Fibroblast of lung (primary cell): ENCODE measurements at regions not wholly inside any gene's neighbourhood (a gene's known extent, or its start where the extent isn't known, plus 50 kb on each side); places are given as distances from the start of the nearest gene placed in this dataset.
A peak's percentile ranks its signal among the peaks of the same experiment; 100 is the strongest.

Source experiments
- DNase-seq, 2 donors: peaks; one replicate each; pipeline versions ENCODE4 v3.0.0 to v3.0.0-alpha.2; 2010; ENCODE audit warnings: low read depth in 2 of 2
- H2AFZ ChIP-seq: 2 replicates; pipeline ENCODE4 v1.5.1; 2012; ENCODE audit warnings: low read length, control low read depth, inconsistent platforms
- H3K27ac ChIP-seq: 2 replicates; pipeline ENCODE4 v1.5.1; 2011; ENCODE audit warnings: low read length, control low read depth; ENCODE audit not compliant: insufficient read depth
- H3K27me3 ChIP-seq: 2 replicates; pipeline ENCODE4 v1.5.1; 2011; ENCODE audit warnings: mild to moderate bottlenecking, low read length; ENCODE audit not compliant: control insufficient read depth, insufficient read depth
- H3K36me3 ChIP-seq: 2 replicates; pipeline ENCODE4 v1.5.1; 2011; ENCODE audit warnings: low read length; ENCODE audit not compliant: control insufficient read depth, insufficient read depth
- H3K4me1 ChIP-seq: 2 replicates; pipeline ENCODE4 v1.5.1; 2011; ENCODE audit warnings: low read length; ENCODE audit not compliant: control insufficient read depth, insufficient read depth; ENCODE audit errors: extremely low read depth
- H3K4me2 ChIP-seq: 2 replicates; pipeline ENCODE4 v1.5.1; 2011; ENCODE audit warnings: low read length, control low read depth; ENCODE audit not compliant: insufficient read depth; ENCODE audit errors: extremely low read depth
- H3K4me3 ChIP-seq, 4 experiments: fragments of 200-600 bp in 1 of 4; sonication (generic) in 1 of 4; replicated peaks in 1 of 4; 2 replicates each; pipeline ENCODE4 v1.5.1; 2011 to 2016; ENCODE audit warnings: low read length in 4 of 4, low read depth in 3 of 4, mild to moderate bottlenecking in 3 of 4, control low read depth in 2 of 4, inconsistent platforms in 1 of 4, mixed read lengths in 1 of 4; ENCODE audit not compliant: insufficient read depth in 1 of 4; ENCODE audit errors: control extremely low read depth in 1 of 4
- H3K79me2 ChIP-seq: 2 replicates; pipeline ENCODE4 v1.5.1; 2012; ENCODE audit warnings: mild to moderate bottlenecking, low read length, inconsistent platforms; ENCODE audit not compliant: control insufficient read depth, insufficient read depth
- H3K9ac ChIP-seq: 2 replicates; pipeline ENCODE4 v1.5.1; 2011; ENCODE audit warnings: mild to moderate bottlenecking, low read length, control low read depth; ENCODE audit not compliant: insufficient read depth
- H3K9me3 ChIP-seq: 2 replicates; pipeline ENCODE4 v1.5.1; 2012; ENCODE audit warnings: low read depth, low read length; ENCODE audit not compliant: control insufficient read depth, insufficient read depth
- H4K20me1 ChIP-seq: 2 replicates; pipeline ENCODE4 v1.5.1; 2011; ENCODE audit warnings: low read length; ENCODE audit not compliant: control insufficient read depth, insufficient read depth; ENCODE audit errors: extremely low read depth
- EZH2 ChIP-seq: IDR thresholded peaks from 2 replicates; pipeline ENCODE4 v1.5.1; 2012; ENCODE audit warnings: low read length, control low read depth, mild to moderate bottlenecking; ENCODE audit errors: missing control alignments
- TF ChIP-seq, protein P1 (sequence below), 2 donors: IDR thresholded peaks in 1 of 2; conservative IDR thresholded peaks in 1 of 2; 1 replicate in 1 of 2; 2 replicates in 1 of 2; pipeline ENCODE4 v1.5.1; 2011 to 2012; ENCODE audit warnings: low read length in 2 of 2, control low read depth in 1 of 2, inconsistent platforms in 1 of 2, low read depth in 1 of 2, mild to moderate bottlenecking in 1 of 2

DNA sequence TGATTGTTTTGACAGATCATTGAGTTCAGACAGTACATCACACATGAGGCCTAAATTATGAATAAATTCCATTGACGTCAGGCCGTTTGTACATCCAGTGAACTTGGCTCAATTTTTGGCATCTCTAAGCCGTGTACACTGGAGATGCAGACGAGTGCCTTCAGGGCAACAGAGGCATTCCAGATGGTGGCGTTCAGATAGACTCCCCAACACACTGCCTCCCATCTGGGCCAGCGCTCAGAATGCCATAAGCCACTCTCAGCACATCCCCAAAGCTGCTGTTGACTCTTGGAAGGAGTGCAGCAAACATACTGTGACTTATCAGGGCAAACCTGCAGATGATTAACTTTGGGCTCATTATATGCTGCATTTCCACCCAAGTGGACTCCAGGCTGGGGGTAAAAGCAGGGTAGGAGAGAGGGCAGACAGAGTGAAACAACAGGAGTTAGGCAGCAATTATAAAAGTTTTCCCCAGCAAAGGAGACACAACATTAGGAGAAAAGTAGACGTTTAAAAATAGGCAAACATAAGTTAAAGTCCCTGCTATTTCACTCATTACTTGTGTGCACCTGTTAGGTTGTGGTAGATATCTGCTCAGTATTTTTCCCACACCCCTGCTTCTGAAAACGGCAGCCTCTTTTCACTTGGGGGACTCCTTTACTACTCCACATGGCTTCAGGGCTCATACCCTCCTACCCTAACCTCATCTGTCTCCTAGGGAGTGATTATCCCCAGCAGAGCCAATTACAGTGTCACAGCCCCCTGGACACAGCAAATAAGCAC lies 60.2 kb upstream of the PDE3B start:
- TF ChIP-seq, protein P1, sequence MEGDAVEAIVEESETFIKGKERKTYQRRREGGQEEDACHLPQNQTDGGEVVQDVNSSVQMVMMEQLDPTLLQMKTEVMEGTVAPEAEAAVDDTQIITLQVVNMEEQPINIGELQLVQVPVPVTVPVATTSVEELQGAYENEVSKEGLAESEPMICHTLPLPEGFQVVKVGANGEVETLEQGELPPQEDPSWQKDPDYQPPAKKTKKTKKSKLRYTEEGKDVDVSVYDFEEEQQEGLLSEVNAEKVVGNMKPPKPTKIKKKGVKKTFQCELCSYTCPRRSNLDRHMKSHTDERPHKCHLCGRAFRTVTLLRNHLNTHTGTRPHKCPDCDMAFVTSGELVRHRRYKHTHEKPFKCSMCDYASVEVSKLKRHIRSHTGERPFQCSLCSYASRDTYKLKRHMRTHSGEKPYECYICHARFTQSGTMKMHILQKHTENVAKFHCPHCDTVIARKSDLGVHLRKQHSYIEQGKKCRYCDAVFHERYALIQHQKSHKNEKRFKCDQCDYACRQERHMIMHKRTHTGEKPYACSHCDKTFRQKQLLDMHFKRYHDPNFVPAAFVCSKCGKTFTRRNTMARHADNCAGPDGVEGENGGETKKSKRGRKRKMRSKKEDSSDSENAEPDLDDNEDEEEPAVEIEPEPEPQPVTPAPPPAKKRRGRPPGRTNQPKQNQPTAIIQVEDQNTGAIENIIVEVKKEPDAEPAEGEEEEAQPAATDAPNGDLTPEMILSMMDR (conservative IDR thresholded peaks at IDR 0.05 in 1 of 2, IDR thresholded peaks at IDR 0.05 in 1 of 2; ENCODE audit: low read depth in 1 of 2, low read length in 2 of 2): no peak
- TF ChIP-seq EZH2: no peak
- H3K9me3 ChIP-seq: no peaks in the 10 kb centered on the region
- no peaks in the 10 kb centered on the region for H3K36me3 ChIP-seq
- no peak overlapping the region for H3K27ac ChIP-seq
- H3K27me3 ChIP-seq: no peaks in the 10 kb centered on the region
- peak in 1 of 2 donors; percentile 4 for DNase-seq
- H3K4me3 ChIP-seq: no peak overlapping the region
- no peaks in the 10 kb centered on the region for H3K79me2 ChIP-seq
- H3K4me1 ChIP-seq: no peaks in the 10 kb centered on the region
- no peak overlapping the region for H2AFZ ChIP-seq
- H3K4me2 ChIP-seq: no peak overlapping the region
- H4K20me1 ChIP-seq: no peaks in the 10 kb centered on the region
- H3K9ac ChIP-seq: no peak overlapping the region

DNA sequence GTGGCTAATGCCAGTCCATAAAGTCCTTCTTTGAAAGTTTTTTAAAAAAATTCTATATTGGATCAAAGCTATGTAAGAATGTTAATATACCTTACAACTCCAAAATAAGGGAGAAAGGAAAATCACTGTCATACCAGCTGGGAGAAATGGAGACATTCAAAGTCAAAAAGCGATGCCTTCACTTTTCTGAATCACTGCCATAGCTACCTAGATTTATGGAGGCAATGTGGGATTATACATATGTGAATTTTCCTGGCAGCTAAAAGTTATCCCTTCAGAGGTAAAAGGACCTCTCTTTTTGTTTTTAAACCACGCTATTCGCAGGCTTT lies 59.6 kb upstream of the PDE3B start:
- H4K20me1 ChIP-seq: no peaks in the 10 kb centered on the region
- H3K4me3 ChIP-seq: no peak overlapping the region
- H3K4me1 ChIP-seq: no peaks in the 10 kb centered on the region
- no peak for DNase-seq
- H3K4me2 ChIP-seq: no peak overlapping the region
- no peaks in the 10 kb centered on the region for H3K27me3 ChIP-seq
- H3K9ac ChIP-seq: no peak overlapping the region
- H3K9me3 ChIP-seq: no peaks in the 10 kb centered on the region
- H2AFZ ChIP-seq: no peak overlapping the region
- no peak for TF ChIP-seq EZH2
- TF ChIP-seq, protein P1 (conservative IDR thresholded peaks at IDR 0.05 in 1 of 2, IDR thresholded peaks at IDR 0.05 in 1 of 2; ENCODE audit: low read depth in 1 of 2, low read length in 2 of 2): no peak
- H3K79me2 ChIP-seq: no peaks in the 10 kb centered on the region
- no peak overlapping the region for H3K27ac ChIP-seq
- no peaks in the 10 kb centered on the region for H3K36me3 ChIP-seq

DNA sequence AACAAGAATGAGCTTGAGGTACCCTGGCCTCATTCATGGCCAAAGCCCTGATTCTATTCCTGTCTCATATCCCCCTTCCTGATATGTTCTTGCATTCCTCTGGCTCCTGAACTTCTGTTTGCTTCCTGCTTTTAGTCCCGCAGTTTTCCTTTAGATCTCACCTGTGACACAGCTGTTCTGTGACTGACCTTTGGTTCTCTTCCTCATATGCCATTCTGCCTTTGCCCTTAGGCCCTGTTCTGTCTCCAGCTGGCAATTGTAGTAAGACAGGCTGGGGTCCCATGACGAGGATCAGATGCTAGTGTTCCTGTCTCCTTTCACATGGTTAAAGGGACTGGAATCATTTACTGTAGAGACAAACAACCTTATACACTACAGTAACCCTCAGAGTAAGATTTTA lies 59.0 kb upstream of the PDE3B start:
- no peaks in the 10 kb centered on the region for H3K4me1 ChIP-seq
- no peaks in the 10 kb centered on the region for H3K36me3 ChIP-seq
- H2AFZ ChIP-seq: no peak overlapping the region
- H4K20me1 ChIP-seq: no peaks in the 10 kb centered on the region
- H3K9me3 ChIP-seq: no peaks in the 10 kb centered on the region
- H3K27me3 ChIP-seq: no peaks in the 10 kb centered on the region
- no peak overlapping the region for H3K4me3 ChIP-seq
- H3K9ac ChIP-seq: no peak overlapping the region
- no peak for TF ChIP-seq EZH2
- TF ChIP-seq, protein P1 (conservative IDR thresholded peaks at IDR 0.05 in 1 of 2, IDR thresholded peaks at IDR 0.05 in 1 of 2; ENCODE audit: low read depth in 1 of 2, low read length in 2 of 2): no peak
- no peak for DNase-seq
- no peak overlapping the region for H3K4me2 ChIP-seq
- no peak overlapping the region for H3K27ac ChIP-seq
- no peaks in the 10 kb centered on the region for H3K79me2 ChIP-seq
